Lower leg skin (tissue), 4 donors: ENCODE measurements at regions not wholly inside any gene's neighbourhood (a gene's known extent, or its start where the extent isn't known, plus 50 kb on each side); places are given as distances from the start of the nearest gene placed in this dataset.

Source experiments
- DNase-seq, 2 donors: peaks; one replicate each; pipeline ENCODE4 v3.0.0-alpha.2; 2019; ENCODE audit warnings: low spot score in 2 of 2
- H3K4me3 ChIP-seq: fragments of 200-600 bp; sonication (generic); 2 replicates; pipeline ENCODE4 v1.5.1; 2017; ENCODE audit warnings: mild to moderate bottlenecking, low read depth; ENCODE audit not compliant: poor library complexity, severe bottlenecking
- CTCF ChIP-seq, 3 donors: fragments of 450-650 bp; IDR thresholded peaks; one replicate each; pipeline ENCODE4 v1.5.1; 2016; ENCODE audit warnings: antibody characterized with exemption in 3 of 3, mild to moderate bottlenecking in 3 of 3, moderate library complexity in 2 of 3
- POLR2A ChIP-seq, 2 donors: fragments of 450-650 bp; IDR thresholded peaks; one replicate each; pipeline ENCODE4 v1.6.1; 2016 to 2017; ENCODE audit warnings: antibody characterized with exemption in 2 of 2, mild to moderate bottlenecking in 1 of 2, moderate library complexity in 1 of 2
- WGBS, 2 donors: methylation state at CpG; one replicate each; pipeline ENCODE4 v1.1.5; 2018; 5-methylcytosine and 5-hydroxymethylcytosine counted together
- intact Hi-C: fragments of 100-400 bp; cut with DNase I; formaldehyde crosslinking; loops from one replicate; pipeline ENCODE4 v1.15.0; 2023; ENCODE audit warnings: low total_unique reads

- H3K4me3 ChIP-seq = no peak overlapping the region
Measured at GRCh38 chr5:51944500-51945125, 561.4 kb downstream of the ISL1 start.

GRCh38 chr5:51958473-51958872 is 575.2 kb downstream of the ISL1 start:
- WGBS, 2 donors = 90 to 97% methylated on average over 1 of the region's 1 CpG
- no peak for DNase-seq
- intact Hi-C loops = no loop called here
- no peak overlapping the region for H3K4me3 ChIP-seq
- TF ChIP-seq CTCF (IDR thresholded peaks at IDR 0.05) (no peak), POLR2A (IDR thresholded peaks at IDR 0.05) (no peak)

More at GRCh38 chr5:51944500-51945125, 561.4 kb downstream of the ISL1 start:
- intact Hi-C loops = no loop called here
- no peak for DNase-seq
- TF ChIP-seq CTCF (IDR thresholded peaks at IDR 0.05) (no peak), POLR2A (IDR thresholded peaks at IDR 0.05) (no peak)
- WGBS, 2 donors = 77 to 84% methylated on average over 3 of the region's 3 CpGs

GRCh38 chr5:51960617-51961121 is 577.4 kb downstream of the ISL1 start:
- H3K4me3 ChIP-seq = no peak overlapping the region
- DNase-seq = no peak
- WGBS, 2 donors = 29 to 44% methylated on average over 2 of the region's 2 CpGs
- intact Hi-C loops = no loop called here
- TF ChIP-seq POLR2A (IDR thresholded peaks at IDR 0.05) = no peak
- no peak for TF ChIP-seq CTCF (IDR thresholded peaks at IDR 0.05)

- TF ChIP-seq CTCF (IDR thresholded peaks at IDR 0.05) (no peak), POLR2A (IDR thresholded peaks at IDR 0.05) (no peak)
- no peak overlapping the region for H3K4me3 ChIP-seq
- no peak for DNase-seq
- WGBS, 2 donors = 86 to 92% methylated on average over 4 of the region's 4 CpGs
- intact Hi-C loops = no loop called here
Measured at GRCh38 chr5:51961154-51961562, 577.9 kb downstream of the ISL1 start.

- TF ChIP-seq POLR2A (IDR thresholded peaks at IDR 0.05) (no peak), CTCF (IDR thresholded peaks at IDR 0.05) (no peak)
- no peak for DNase-seq
- 31 to 36% methylated on average over 1 of the region's 1 CpG for WGBS, 2 donors
- no peak overlapping the region for H3K4me3 ChIP-seq
- intact Hi-C loops = no loop called here
Measured at GRCh38 chr5:51968756-51969155, 585.5 kb downstream of the ISL1 start.

- WGBS, 2 donors = 83 to 87% methylated on average over 6 of the region's 6 CpGs
- intact Hi-C loops = no loop called here
- TF ChIP-seq CTCF (IDR thresholded peaks at IDR 0.05) (no peak), POLR2A (IDR thresholded peaks at IDR 0.05) (no peak)
Measured at GRCh38 chr5:51974834-51975233, 591.6 kb downstream of the ISL1 start.

More at GRCh38 chr5:51974834-51975233, 591.6 kb downstream of the ISL1 start:
- no peak overlapping the region for H3K4me3 ChIP-seq
- DNase-seq = no peak
